CD4-positive, alpha-beta memory T cell (primary cell): ENCODE measurements at regions not wholly inside any gene's neighbourhood (a gene's known extent, or its start where the extent isn't known, plus 50 kb on each side); places are given as distances from the start of the nearest gene placed in this dataset.
"Not testable (repeated sequence)": the region's sequence is repeated elsewhere in the genome, so short reads cannot be mapped to it uniquely, and the experiment has no call there.

Experiments
- CTCF ChIA-PET: fragments of 350-600 bp; sonication (Branson Sonifier 250); formaldehyde crosslinking; loops from one replicate; lab custom pipeline; 2021; ENCODE audit warnings: inconsistent platforms; ENCODE audit not compliant: partially characterized antibody; lab: Charles Lee
- POLR2A ChIA-PET: fragments of 350-600 bp; sonication (Branson Sonifier 250); formaldehyde crosslinking; loops from one replicate; lab custom pipeline; 2021; ENCODE audit not compliant: partially characterized antibody; lab: Charles Lee
- DNase-seq, 5 donors: peaks; one replicate each; pipeline versions ENCODE4 v3.0.0 to v3.0.0-alpha.2; 2020 to 2022; ENCODE audit warnings: mixed read lengths in 1 of 5
- H3K27ac ChIP-seq: one replicate; pipeline ENCODE4 v1.7.0; 2013; ENCODE audit warnings: low read depth, low read length
- H3K27me3 ChIP-seq: 2 replicates; pipeline ENCODE4 v1.7.0; 2013; ENCODE audit warnings: mild to moderate bottlenecking, low read length, moderate library complexity; ENCODE audit not compliant: insufficient read depth
- H3K36me3 ChIP-seq: 2 replicates; pipeline ENCODE4 v1.7.0; 2013; ENCODE audit warnings: mild to moderate bottlenecking, low read length, moderate library complexity; ENCODE audit not compliant: insufficient read depth
- H3K4me1 ChIP-seq: 2 replicates; pipeline ENCODE4 v1.7.0; 2013; ENCODE audit warnings: mild to moderate bottlenecking, low read length, moderate library complexity; ENCODE audit not compliant: insufficient read depth
- H3K4me3 ChIP-seq, 2 donors: one replicate each; pipeline ENCODE4 v1.7.0; 2013; ENCODE audit warnings: low read length in 2 of 2, mild to moderate bottlenecking in 1 of 2
- H3K9me3 ChIP-seq, 2 donors: one replicate each; pipeline ENCODE4 v1.7.0; 2013; ENCODE audit warnings: low read length in 2 of 2, control low read depth in 1 of 2; ENCODE audit not compliant: control insufficient read depth in 1 of 2
- H3K27ac Mint-ChIP-seq, 7 donors: one replicate each; pipeline ENCODE4 v1.8.0; 2020 to 2021; ENCODE audit warnings: mixed read lengths in 7 of 7, mild to moderate bottlenecking in 6 of 7, inconsistent platforms in 3 of 7, moderate library complexity in 3 of 7
- H3K27me3 Mint-ChIP-seq, 2 donors: one replicate each; pipeline ENCODE4 v1.8.0; 2020 to 2021; ENCODE audit warnings: mixed read lengths in 2 of 2
- H3K36me3 Mint-ChIP-seq, 2 donors: one replicate each; pipeline ENCODE4 v1.8.0; 2020 to 2021; ENCODE audit warnings: mixed read lengths in 2 of 2, inconsistent platforms in 1 of 2, mild to moderate bottlenecking in 1 of 2
- H3K4me1 Mint-ChIP-seq, 4 donors: one replicate each; pipeline ENCODE4 v1.8.0; 2020 to 2021; ENCODE audit warnings: mixed read lengths in 4 of 4, mild to moderate bottlenecking in 1 of 4
- H3K4me3 Mint-ChIP-seq, 8 donors: one replicate each; pipeline ENCODE4 v1.8.0; 2020 to 2021; ENCODE audit warnings: mixed read lengths in 8 of 8, mild to moderate bottlenecking in 7 of 8, moderate library complexity in 6 of 8, inconsistent platforms in 3 of 8
- H3K9me3 Mint-ChIP-seq, 8 donors: one replicate each; pipeline ENCODE4 v1.8.0; 2020 to 2021; ENCODE audit warnings: mixed read lengths in 8 of 8, mild to moderate bottlenecking in 5 of 8, inconsistent platforms in 3 of 8, moderate library complexity in 1 of 8
- intact Hi-C: fragments of 100-400 bp; cut with micrococcal nuclease; formaldehyde crosslinking; loops from one replicate; pipeline ENCODE4 v1.15.1; 2023

DNA sequence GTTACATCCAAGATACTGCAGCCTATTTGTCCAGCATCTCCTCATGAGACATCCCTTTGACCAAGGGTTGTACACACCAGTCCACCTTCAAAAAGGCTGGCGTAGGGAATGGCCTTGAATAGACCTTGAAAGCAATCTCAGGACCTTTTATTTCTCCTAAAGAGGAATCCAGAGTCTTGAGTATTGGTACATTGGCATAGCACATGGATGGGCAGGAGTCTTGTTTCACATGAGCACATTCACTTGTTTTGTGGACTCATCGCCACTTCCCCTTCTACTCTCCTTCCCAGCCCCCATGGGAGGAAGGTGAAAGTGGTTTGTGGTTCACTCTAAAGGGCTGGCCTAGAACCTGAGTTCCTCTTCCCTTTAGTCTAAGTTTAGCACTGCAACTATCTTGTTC is 229.8 kb upstream of the TEKT4 start:
- H3K27me3 Mint-ChIP-seq, H3K27ac ChIP-seq, POLR2A ChIA-PET, H3K9me3 Mint-ChIP-seq, H3K9me3 ChIP-seq, DNase-seq, intact Hi-C loops, H3K27me3 ChIP-seq, H3K4me3 Mint-ChIP-seq, H3K36me3 Mint-ChIP-seq, H3K4me1 Mint-ChIP-seq, H3K4me3 ChIP-seq, CTCF ChIA-PET, H3K4me1 ChIP-seq, H3K36me3 ChIP-seq, H3K27ac Mint-ChIP-seq: not testable (repeated sequence)

DNA sequence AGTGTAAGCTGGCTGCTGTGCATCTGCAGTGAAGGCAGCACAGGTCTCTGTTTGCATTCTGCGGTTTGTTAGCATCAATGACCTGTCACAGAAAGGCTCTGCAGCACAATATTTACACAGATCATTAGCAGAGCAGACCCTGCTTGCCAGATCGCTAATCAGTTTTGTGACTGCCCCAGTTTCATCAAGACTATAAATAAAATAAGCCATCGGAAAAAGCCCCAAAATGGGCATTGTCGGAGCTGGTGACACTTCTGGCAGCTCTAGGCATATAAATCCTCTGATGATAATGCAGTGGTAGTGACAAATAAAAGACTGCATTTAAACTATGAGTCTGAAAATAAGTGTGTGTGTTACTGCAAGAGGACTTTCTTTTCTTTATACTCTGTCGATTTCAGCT is 219.1 kb upstream of the TEKT4 start:
- H3K27ac ChIP-seq, CTCF ChIA-PET, H3K4me1 ChIP-seq, POLR2A ChIA-PET, H3K27me3 Mint-ChIP-seq, H3K4me3 ChIP-seq, DNase-seq, H3K36me3 ChIP-seq, H3K9me3 ChIP-seq, H3K4me3 Mint-ChIP-seq, H3K9me3 Mint-ChIP-seq, H3K27me3 ChIP-seq, H3K4me1 Mint-ChIP-seq, H3K27ac Mint-ChIP-seq, intact Hi-C loops, H3K36me3 Mint-ChIP-seq: not testable (repeated sequence)

DNA sequence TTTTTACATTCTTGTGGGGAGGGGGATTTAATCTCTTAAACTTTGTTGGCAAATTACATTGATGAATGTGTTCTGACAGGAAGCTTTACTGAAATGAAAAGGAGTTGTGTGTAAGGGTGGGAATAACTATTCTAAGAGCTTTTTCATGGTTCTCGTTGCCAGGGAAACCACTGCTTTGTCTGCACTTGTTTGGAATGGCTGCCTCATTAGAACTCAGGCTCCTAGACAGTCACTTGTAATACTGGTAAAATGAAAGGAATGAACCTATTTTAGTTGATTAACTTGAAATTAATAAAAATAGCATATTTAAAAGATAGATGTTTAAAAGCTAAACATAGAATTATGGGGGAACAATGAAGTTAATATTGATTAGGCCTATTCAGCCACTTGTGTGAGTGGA is 201.4 kb upstream of the TEKT4 start:
- POLR2A ChIA-PET, H3K9me3 ChIP-seq, CTCF ChIA-PET, H3K4me3 Mint-ChIP-seq, H3K27ac ChIP-seq, H3K4me1 Mint-ChIP-seq, DNase-seq, H3K4me1 ChIP-seq, H3K4me3 ChIP-seq, H3K27me3 Mint-ChIP-seq, intact Hi-C loops, H3K27ac Mint-ChIP-seq, H3K36me3 Mint-ChIP-seq, H3K27me3 ChIP-seq, H3K36me3 ChIP-seq: not testable (repeated sequence)
- H3K9me3 Mint-ChIP-seq = peaks cover 0 to 11% (median 5%) of the 10 kb centered on the region in 8 donors

DNA sequence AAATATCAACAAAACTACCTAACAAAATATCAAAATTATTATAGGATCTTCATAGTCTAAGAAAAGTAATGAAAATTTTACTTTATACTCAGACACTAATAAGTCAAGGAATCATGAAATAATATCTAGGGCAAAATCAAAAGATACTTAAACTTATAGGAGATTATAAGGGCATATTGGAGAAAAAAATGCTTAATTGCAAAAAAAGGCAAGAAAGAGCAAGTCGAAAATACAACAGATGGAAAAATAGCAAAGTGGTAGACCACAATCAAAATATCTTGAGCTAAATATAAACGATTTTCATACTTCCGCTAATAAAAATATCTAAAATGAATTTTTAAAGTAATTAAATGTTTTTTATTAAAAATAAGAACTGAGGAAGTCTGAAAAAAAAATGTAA is 177.0 kb upstream of the TEKT4 start:
- H3K4me3 ChIP-seq, H3K27me3 ChIP-seq, H3K9me3 Mint-ChIP-seq, H3K27ac ChIP-seq, CTCF ChIA-PET, H3K4me3 Mint-ChIP-seq, H3K4me1 ChIP-seq, POLR2A ChIA-PET, intact Hi-C loops, H3K9me3 ChIP-seq, H3K27me3 Mint-ChIP-seq, H3K4me1 Mint-ChIP-seq, DNase-seq, H3K36me3 ChIP-seq, H3K36me3 Mint-ChIP-seq, H3K27ac Mint-ChIP-seq: not testable (repeated sequence)

DNA sequence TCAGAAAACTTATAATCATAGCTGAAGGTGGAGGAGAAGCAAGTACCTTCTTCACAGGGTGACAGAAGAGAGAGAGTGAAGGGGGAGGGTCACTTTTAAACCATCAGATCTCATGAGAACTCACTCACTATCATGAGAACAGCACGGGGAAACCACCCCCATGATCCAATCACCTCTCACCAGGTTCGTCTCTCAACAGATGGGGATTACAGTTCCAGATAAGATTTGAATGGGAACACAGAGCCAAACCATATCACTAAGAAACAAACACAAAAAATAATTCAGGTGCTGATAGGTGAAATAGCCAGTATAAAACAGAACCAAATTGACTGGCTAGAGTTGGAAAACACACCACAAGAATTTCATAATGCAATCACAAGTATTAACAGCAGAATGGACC is 162.2 kb upstream of the TEKT4 start:
- H3K4me3 Mint-ChIP-seq, H3K9me3 ChIP-seq, CTCF ChIA-PET, H3K36me3 Mint-ChIP-seq, H3K27ac ChIP-seq, intact Hi-C loops, H3K4me1 Mint-ChIP-seq, POLR2A ChIA-PET, H3K27me3 ChIP-seq, H3K4me1 ChIP-seq, H3K4me3 ChIP-seq, DNase-seq, H3K27ac Mint-ChIP-seq, H3K27me3 Mint-ChIP-seq, H3K36me3 ChIP-seq: not testable (repeated sequence)
- peaks cover 3 to 14% (median 8%) of the 10 kb centered on the region in 8 donors for H3K9me3 Mint-ChIP-seq

DNA sequence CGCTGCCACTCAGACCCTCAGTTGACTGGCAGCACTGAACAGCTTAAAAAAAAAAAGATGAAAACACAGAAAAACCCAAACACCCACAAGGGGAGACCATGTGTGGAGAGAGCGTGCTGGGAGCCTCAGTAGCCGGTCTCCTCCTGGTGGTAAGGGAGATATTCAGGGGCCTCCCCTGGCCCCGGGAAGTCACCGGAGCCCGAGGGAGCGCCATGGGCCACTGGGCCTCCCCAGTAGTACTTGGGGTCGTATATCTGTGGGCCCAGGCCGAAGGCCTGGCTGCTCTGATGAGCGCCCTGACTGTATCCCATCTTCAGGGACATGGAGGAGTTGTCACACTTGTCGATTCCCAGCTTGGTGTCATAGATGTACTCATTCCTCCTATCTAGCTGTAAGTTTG is 145.7 kb upstream of the TEKT4 start:
- Mint-ChIP-seq H3K27me3 (peaks cover 0 to 3% of the 10 kb centered on the region in 2 donors), H3K36me3 (no peaks in the 10 kb centered on the region), H3K27ac (no peak overlapping the region), H3K4me1 (no peaks in the 10 kb centered on the region), H3K9me3 (peaks cover 0 to 2% (median 0%) of the 10 kb centered on the region in 8 donors), H3K4me3 (no peak overlapping the region)
- DNase-seq = no peak
- H3K27me3 ChIP-seq = no peaks in the 10 kb centered on the region
- no peak overlapping the region for H3K27ac ChIP-seq
- intact Hi-C loops = no loop called here
- H3K4me3 ChIP-seq = no peak overlapping the region
- ChIA-PET POLR2A (no interaction called here), CTCF (no interaction called here)
- H3K36me3 ChIP-seq = no peaks in the 10 kb centered on the region
- H3K4me1 ChIP-seq = no peaks in the 10 kb centered on the region
- no peaks in the 10 kb centered on the region for H3K9me3 ChIP-seq

DNA sequence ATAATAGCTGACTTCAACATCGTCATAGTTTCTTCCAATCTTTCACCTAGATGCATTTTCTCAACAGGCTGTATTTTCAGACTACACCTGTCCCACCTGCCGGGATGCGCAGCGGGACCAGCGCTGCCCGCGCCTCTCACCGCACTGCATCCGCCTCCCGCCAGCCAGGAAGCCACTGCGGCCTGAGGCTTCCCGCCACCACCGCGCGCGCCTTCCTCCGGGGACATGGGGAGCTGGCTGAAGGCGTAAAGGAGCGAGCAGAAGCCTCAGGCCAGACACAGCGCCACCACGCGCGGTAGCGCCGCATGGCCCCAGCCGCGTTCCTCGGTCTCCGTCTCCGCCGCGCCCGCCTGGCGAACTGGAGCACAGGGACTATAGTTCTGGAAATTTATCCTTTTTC is 135.7 kb upstream of the TEKT4 start:
- H3K9me3 ChIP-seq, H3K27me3 ChIP-seq, H3K4me3 Mint-ChIP-seq, CTCF ChIA-PET, H3K27me3 Mint-ChIP-seq, H3K4me1 Mint-ChIP-seq, H3K27ac Mint-ChIP-seq, DNase-seq, H3K36me3 Mint-ChIP-seq, H3K36me3 ChIP-seq, H3K9me3 Mint-ChIP-seq, H3K4me1 ChIP-seq, H3K4me3 ChIP-seq, POLR2A ChIA-PET, intact Hi-C loops, H3K27ac ChIP-seq: not testable (repeated sequence)

DNA sequence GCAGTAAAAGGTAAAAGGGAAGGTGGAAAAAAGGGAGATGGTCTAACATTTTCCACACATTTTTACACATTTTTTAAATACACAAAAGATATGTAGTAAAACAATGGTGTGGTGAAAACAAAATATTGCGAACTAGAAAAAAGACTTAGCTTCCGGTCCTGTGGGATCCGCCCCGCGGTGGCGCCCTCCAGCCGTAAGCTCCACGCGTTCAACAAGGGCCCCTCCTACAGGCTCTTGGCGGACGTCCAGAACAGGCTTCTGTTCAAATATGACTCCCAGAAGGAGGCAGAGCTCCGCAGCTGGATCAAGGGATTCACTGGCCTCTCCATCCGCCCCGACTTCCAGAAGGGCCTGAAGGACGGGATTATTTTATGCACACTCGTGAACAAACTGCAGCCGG is 134.1 kb upstream of the TEKT4 start:
- H3K27me3 Mint-ChIP-seq, H3K36me3 Mint-ChIP-seq, intact Hi-C loops, H3K36me3 ChIP-seq, H3K9me3 Mint-ChIP-seq, POLR2A ChIA-PET, H3K4me1 Mint-ChIP-seq, H3K4me3 ChIP-seq, H3K27ac Mint-ChIP-seq, CTCF ChIA-PET, H3K27me3 ChIP-seq, H3K4me1 ChIP-seq, H3K27ac ChIP-seq, H3K4me3 Mint-ChIP-seq, DNase-seq, H3K9me3 ChIP-seq: not testable (repeated sequence)
